HL-60 (cell line): ENCODE measurements at regions not wholly inside any gene's neighbourhood (a gene's known extent, or its start where the extent isn't known, plus 50 kb on each side); places are given as distances from the start of the nearest gene placed in this dataset.
A peak's percentile ranks its signal among the peaks of the same experiment; 100 is the strongest.

Experiments used
- GABPA ChIP-seq: IDR thresholded peaks from 2 replicates; pipeline ENCODE4 v1.6.1; 2012; ENCODE audit warnings: low read depth
- POLR2AphosphoS5 ChIP-seq: IDR thresholded peaks from 2 replicates; pipeline ENCODE4 v1.6.1; 2012; ENCODE audit warnings: low read depth
- REST ChIP-seq: IDR thresholded peaks from 2 replicates; pipeline ENCODE4 v1.6.1; 2012; ENCODE audit warnings: low read depth; ENCODE audit not compliant: insufficient replicate concordance
- SPI1 ChIP-seq: IDR thresholded peaks from 2 replicates; pipeline ENCODE4 v1.6.1; 2012; ENCODE audit warnings: low read depth, mild to moderate bottlenecking, borderline replicate concordance
- TF ChIP-seq, protein P1 (sequence below): IDR thresholded peaks from one replicate; pipeline ENCODE4 v1.5.1; 2011; ENCODE audit warnings: low read length, control low read depth, inconsistent platforms; ENCODE audit not compliant: insufficient read depth

- TF ChIP-seq SPI1 (no peak), REST (no peak), POLR2AphosphoS5 (no peak), GABPA (no peak)
- TF ChIP-seq, protein P1, sequence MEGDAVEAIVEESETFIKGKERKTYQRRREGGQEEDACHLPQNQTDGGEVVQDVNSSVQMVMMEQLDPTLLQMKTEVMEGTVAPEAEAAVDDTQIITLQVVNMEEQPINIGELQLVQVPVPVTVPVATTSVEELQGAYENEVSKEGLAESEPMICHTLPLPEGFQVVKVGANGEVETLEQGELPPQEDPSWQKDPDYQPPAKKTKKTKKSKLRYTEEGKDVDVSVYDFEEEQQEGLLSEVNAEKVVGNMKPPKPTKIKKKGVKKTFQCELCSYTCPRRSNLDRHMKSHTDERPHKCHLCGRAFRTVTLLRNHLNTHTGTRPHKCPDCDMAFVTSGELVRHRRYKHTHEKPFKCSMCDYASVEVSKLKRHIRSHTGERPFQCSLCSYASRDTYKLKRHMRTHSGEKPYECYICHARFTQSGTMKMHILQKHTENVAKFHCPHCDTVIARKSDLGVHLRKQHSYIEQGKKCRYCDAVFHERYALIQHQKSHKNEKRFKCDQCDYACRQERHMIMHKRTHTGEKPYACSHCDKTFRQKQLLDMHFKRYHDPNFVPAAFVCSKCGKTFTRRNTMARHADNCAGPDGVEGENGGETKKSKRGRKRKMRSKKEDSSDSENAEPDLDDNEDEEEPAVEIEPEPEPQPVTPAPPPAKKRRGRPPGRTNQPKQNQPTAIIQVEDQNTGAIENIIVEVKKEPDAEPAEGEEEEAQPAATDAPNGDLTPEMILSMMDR = peak; percentile 94
Measured at GRCh38 chr11:103601225-103601846, 435.1 kb upstream of the DDI1 start.
